ENCODE measurements at regions not wholly inside any gene's neighbourhood (a gene's known extent, or its start where the extent isn't known, plus 50 kb on each side); places are given as distances from the start of the nearest gene placed in this dataset.

DNA sequence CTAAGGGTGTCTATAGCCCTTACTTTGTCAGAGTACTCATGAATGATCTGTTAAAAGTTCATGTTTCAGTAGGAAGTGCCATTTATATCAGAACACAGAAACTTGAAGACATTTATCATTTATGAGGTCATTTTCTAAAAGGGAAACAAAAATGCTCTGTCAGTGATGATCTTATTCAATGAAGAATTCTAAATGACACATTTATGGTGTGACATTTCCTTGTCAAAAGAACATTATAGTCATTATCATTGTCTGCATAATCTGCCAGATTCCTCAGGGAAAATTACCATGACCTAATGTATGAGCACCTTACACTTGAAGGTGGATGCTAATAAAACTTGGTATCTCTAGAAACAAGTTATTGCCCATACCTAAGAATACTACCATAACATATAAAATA lies 853.8 kb upstream of the SLITRK6 start:
- Histone ChIP-seq H3K4me2 (ENCODE audit: low read length) (no peak overlapping the region), H3F3A (ENCODE audit: insufficient read depth, low read length) (no peaks in the 10 kb centered on the region), H3K9me3 (ENCODE audit: low read length) (0 out of 2 replicates have a peak, but pooled peaks cover 2% of the 10 kb centered on the region), H3K79me2 (ENCODE audit: insufficient read depth, low read length) (no peaks in the 10 kb centered on the region), H3K4me1 (ENCODE audit: insufficient read depth, low read length, severe bottlenecking) (peaks cover 10% of the 10 kb centered on the region), H3K9me2 (ENCODE audit: low read depth, low read length) (no peaks in the 10 kb centered on the region), H3K9ac (ENCODE audit: low read length) (no peak overlapping the region), H3K36me3 (ENCODE audit: insufficient read depth, low read length) (no peaks in the 10 kb centered on the region), H2AFZ (ENCODE audit: low read length) (no peak overlapping the region), H4K20me1 (ENCODE audit: insufficient read depth, low read length) (no peaks in the 10 kb centered on the region), H3K4me3 (ENCODE audit: low read depth, low read length, poor library complexity, severe bottlenecking) (no peak overlapping the region), H3K27me3 (ENCODE audit: insufficient read depth, low read length) (no peaks in the 10 kb centered on the region), H3K27ac (ENCODE audit: low read depth, low read length, poor library complexity, severe bottlenecking) (no peak overlapping the region)
- TF ChIP-seq, protein P1, sequence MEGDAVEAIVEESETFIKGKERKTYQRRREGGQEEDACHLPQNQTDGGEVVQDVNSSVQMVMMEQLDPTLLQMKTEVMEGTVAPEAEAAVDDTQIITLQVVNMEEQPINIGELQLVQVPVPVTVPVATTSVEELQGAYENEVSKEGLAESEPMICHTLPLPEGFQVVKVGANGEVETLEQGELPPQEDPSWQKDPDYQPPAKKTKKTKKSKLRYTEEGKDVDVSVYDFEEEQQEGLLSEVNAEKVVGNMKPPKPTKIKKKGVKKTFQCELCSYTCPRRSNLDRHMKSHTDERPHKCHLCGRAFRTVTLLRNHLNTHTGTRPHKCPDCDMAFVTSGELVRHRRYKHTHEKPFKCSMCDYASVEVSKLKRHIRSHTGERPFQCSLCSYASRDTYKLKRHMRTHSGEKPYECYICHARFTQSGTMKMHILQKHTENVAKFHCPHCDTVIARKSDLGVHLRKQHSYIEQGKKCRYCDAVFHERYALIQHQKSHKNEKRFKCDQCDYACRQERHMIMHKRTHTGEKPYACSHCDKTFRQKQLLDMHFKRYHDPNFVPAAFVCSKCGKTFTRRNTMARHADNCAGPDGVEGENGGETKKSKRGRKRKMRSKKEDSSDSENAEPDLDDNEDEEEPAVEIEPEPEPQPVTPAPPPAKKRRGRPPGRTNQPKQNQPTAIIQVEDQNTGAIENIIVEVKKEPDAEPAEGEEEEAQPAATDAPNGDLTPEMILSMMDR (IDR thresholded peaks at IDR 0.05; ENCODE audit: low read length): no peak
- no peak for TF ChIP-seq EZH2 (IDR thresholded peaks at IDR 0.05; ENCODE audit: borderline replicate concordance, low read length)

DNA sequence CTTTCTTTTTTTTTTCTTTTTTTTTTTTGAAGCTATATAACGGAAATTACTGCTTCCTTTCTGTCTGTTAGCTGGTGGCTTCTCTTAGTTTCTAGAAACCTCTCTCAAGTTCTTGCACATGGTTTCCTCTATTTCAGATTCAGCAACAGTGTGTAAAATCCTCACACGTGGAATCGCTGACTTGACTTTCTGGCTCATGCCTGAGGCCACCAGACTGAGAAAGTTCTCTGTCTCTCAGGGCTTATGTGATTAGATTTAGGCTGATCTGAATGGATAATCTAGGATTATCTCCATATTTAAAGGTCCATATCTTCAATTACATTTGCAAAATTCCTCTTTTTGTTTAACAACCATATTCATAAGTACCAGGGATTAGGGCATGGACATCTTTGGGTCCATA lies 856.3 kb upstream of the SLITRK6 start:
- no peaks in the 10 kb centered on the region for H4K20me1 ChIP-seq (ENCODE audit: insufficient read depth, low read length)
- no peaks in the 10 kb centered on the region for H3K79me2 ChIP-seq (ENCODE audit: insufficient read depth, low read length)
- peaks cover 2% of the 10 kb centered on the region; the same call in 1 of the 2 replicates for H3K9me3 ChIP-seq (ENCODE audit: low read length)
- H3K4me2 ChIP-seq (ENCODE audit: low read length): no peak overlapping the region
- no peak overlapping the region for H3K4me3 ChIP-seq (ENCODE audit: low read depth, low read length, poor library complexity, severe bottlenecking)
- no peak overlapping the region for H3K27ac ChIP-seq (ENCODE audit: low read depth, low read length, poor library complexity, severe bottlenecking)
- H3F3A ChIP-seq (ENCODE audit: insufficient read depth, low read length): no peaks in the 10 kb centered on the region
- no peak overlapping the region for H2AFZ ChIP-seq (ENCODE audit: low read length)
- no peaks in the 10 kb centered on the region for H3K36me3 ChIP-seq (ENCODE audit: insufficient read depth, low read length)
- peaks cover 10% of the 10 kb centered on the region for H3K4me1 ChIP-seq (ENCODE audit: insufficient read depth, low read length, severe bottlenecking)
- no peaks in the 10 kb centered on the region for H3K9me2 ChIP-seq (ENCODE audit: low read depth, low read length)
- H3K9ac ChIP-seq (ENCODE audit: low read length): no peak overlapping the region
- H3K27me3 ChIP-seq (ENCODE audit: insufficient read depth, low read length): no peaks in the 10 kb centered on the region
- TF ChIP-seq, protein P1 (IDR thresholded peaks at IDR 0.05; ENCODE audit: low read length): no peak
- TF ChIP-seq EZH2 (IDR thresholded peaks at IDR 0.05; ENCODE audit: borderline replicate concordance, low read length): no peak

DNA sequence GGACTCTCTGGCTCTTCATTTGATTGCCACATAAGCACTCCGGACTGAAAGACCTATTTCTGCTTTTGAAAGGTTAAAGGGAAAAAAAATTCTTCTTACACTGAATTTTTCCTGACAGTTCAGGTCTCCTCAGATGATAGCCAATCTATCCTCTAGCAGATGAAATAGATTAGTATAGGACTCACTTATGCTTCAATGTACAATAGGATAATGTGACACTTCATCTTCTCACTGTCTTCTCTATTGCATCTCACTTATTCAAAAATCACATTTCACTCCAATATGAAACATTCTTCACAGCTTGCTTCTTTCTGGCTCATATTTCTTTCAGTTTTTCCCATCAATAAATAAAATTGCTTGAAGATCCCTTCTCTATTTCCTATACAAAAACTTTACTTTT lies 860.9 kb upstream of the SLITRK6 start:
- Histone ChIP-seq H3K9ac (ENCODE audit: low read length) (no peak overlapping the region), H3F3A (ENCODE audit: insufficient read depth, low read length) (0 out of 2 replicates have a peak, but pooled peaks cover 1% of the 10 kb centered on the region), H3K4me3 (ENCODE audit: low read depth, low read length, poor library complexity, severe bottlenecking) (no peak overlapping the region), H4K20me1 (ENCODE audit: insufficient read depth, low read length) (no peaks in the 10 kb centered on the region), H2AFZ (ENCODE audit: low read length) (no peak overlapping the region), H3K79me2 (ENCODE audit: insufficient read depth, low read length) (no peaks in the 10 kb centered on the region), H3K27ac (ENCODE audit: low read depth, low read length, poor library complexity, severe bottlenecking) (no peak overlapping the region), H3K9me3 (ENCODE audit: low read length) (peaks cover 2% of the 10 kb centered on the region; the same call in 1 of the 2 replicates), H3K9me2 (ENCODE audit: low read depth, low read length) (no peaks in the 10 kb centered on the region), H3K4me2 (ENCODE audit: low read length) (no peak overlapping the region), H3K4me1 (ENCODE audit: insufficient read depth, low read length, severe bottlenecking) (no peaks in the 10 kb centered on the region), H3K27me3 (ENCODE audit: insufficient read depth, low read length) (no peaks in the 10 kb centered on the region), H3K36me3 (ENCODE audit: insufficient read depth, low read length) (no peaks in the 10 kb centered on the region)
- TF ChIP-seq, protein P1 (IDR thresholded peaks at IDR 0.05; ENCODE audit: low read length): no peak
- no peak for TF ChIP-seq EZH2 (IDR thresholded peaks at IDR 0.05; ENCODE audit: borderline replicate concordance, low read length)

Data from OCI-LY1 (cell line).